HEK293 (cell line): ENCODE measurements at regions not wholly inside any gene's neighbourhood (a gene's known extent, or its start where the extent isn't known, plus 50 kb on each side); places are given as distances from the start of the nearest gene placed in this dataset.

Source experiments
- CTCF ChIA-PET: fragments of 350-600 bp; formaldehyde crosslinking; extraction: SDS; loops from one replicate; lab custom pipeline; 2021; ENCODE audit warnings: antibody characterized with exemption; lab: Yijun Ruan, JAX
- POLR2A ChIA-PET: fragments of 300-600 bp; formaldehyde crosslinking; extraction: SDS; loops from one replicate; lab custom pipeline; 2020; ENCODE audit warnings: antibody characterized with exemption, inconsistent platforms; lab: Yijun Ruan, JAX
- H3K27ac ChIP-seq: fragments of 200-500 bp; sonication (Bioruptor generic); 2 replicates; pipeline ENCODE4 v1.5.1; 2014; ENCODE audit warnings: low read depth, low read length, control low read depth, inconsistent platforms; ENCODE audit errors: extremely low read depth
- H3K36me3 ChIP-seq, 2 experiments: fragments of 200-500 bp in 1 of 2; sonication (Bioruptor generic) in 1 of 2; 1 replicate in 1 of 2; 2 replicates in 1 of 2; pipeline ENCODE4 v1.5.1; 2014 to 2017; ENCODE audit warnings: inconsistent platforms in 2 of 2, low read length in 2 of 2; ENCODE audit not compliant: control insufficient read depth in 2 of 2, insufficient read depth in 1 of 2
- H3K4me1 ChIP-seq: fragments of 200-500 bp; sonication (Bioruptor generic); 2 replicates; pipeline ENCODE4 v1.5.1; 2014; ENCODE audit warnings: mild to moderate bottlenecking, low read length, inconsistent platforms; ENCODE audit not compliant: control insufficient read depth, insufficient read depth
- H3K4me3 ChIP-seq: 2 replicates; pipeline ENCODE4 v1.5.1; 2011; ENCODE audit warnings: low read depth, mild to moderate bottlenecking, control low read depth, low read length, moderate library complexity
- H3K9me3 ChIP-seq: fragments of 200-500 bp; sonication (Bioruptor generic); 2 replicates; pipeline ENCODE4 v1.5.1; 2014; ENCODE audit warnings: low read depth, low read length, inconsistent platforms; ENCODE audit not compliant: control insufficient read depth, insufficient read depth
- GLI4 ChIP-seq: fragments of 450-650 bp; formaldehyde crosslinking; IDR thresholded peaks from 2 replicates; pipeline ENCODE4 v1.5.1; 2016; ENCODE audit warnings: missing biosample characterization, missing genetic modification characterization
- HOXC10 ChIP-seq: sonication (generic); formaldehyde crosslinking; IDR thresholded peaks from 2 replicates; pipeline ENCODE4 v1.8.1; 2023; ENCODE audit warnings: mild to moderate bottlenecking, missing genetic modification reagents
- INSM2 ChIP-seq: fragments of 450-650 bp; formaldehyde crosslinking; IDR thresholded peaks from 2 replicates; pipeline ENCODE4 v1.5.1; 2016; ENCODE audit warnings: missing biosample characterization, missing genetic modification characterization
- SP7 ChIP-seq: fragments of 450-650 bp; formaldehyde crosslinking; IDR thresholded peaks from 2 replicates; pipeline ENCODE4 v1.5.1; 2016; ENCODE audit warnings: missing biosample characterization, missing genetic modification characterization
- TSHZ1 ChIP-seq: fragments of 450-650 bp; formaldehyde crosslinking; IDR thresholded peaks from 2 replicates; pipeline ENCODE4 v1.5.1; 2016; ENCODE audit warnings: missing biosample characterization, missing genetic modification characterization, borderline replicate concordance
- ZBTB11 ChIP-seq: fragments of 450-650 bp; formaldehyde crosslinking; conservative IDR thresholded peaks from 2 replicates; pipeline ENCODE4 v1.5.1; 2016; ENCODE audit warnings: low read depth, missing biosample characterization, missing genetic modification characterization
- ZBTB7A ChIP-seq: fragments of 450-650 bp; formaldehyde crosslinking; IDR thresholded peaks from 2 replicates; pipeline ENCODE4 v1.5.1; 2016; ENCODE audit warnings: low read depth, missing biosample characterization, missing genetic modification characterization
- ZFP69B ChIP-seq: fragments of 450-650 bp; formaldehyde crosslinking; IDR thresholded peaks from 2 replicates; pipeline ENCODE4 v1.5.1; 2016; ENCODE audit warnings: missing biosample characterization, missing genetic modification characterization
- ZNF2 ChIP-seq: fragments of 450-650 bp; formaldehyde crosslinking; IDR thresholded peaks from 2 replicates; pipeline ENCODE4 v1.5.1; 2016; ENCODE audit warnings: missing biosample characterization, missing genetic modification characterization
- ZNF248 ChIP-seq: fragments of 450-650 bp; formaldehyde crosslinking; IDR thresholded peaks from 2 replicates; pipeline ENCODE4 v1.5.1; 2017; ENCODE audit warnings: missing biosample characterization, missing genetic modification characterization
- ZNF274 ChIP-seq, 2 experiments: fragments of 200-500 bp in 1 of 2; fragments of 450-650 bp in 1 of 2; sonication (Bioruptor generic) in 1 of 2; formaldehyde crosslinking in 1 of 2; IDR thresholded peaks; 2 replicates each; pipeline versions ENCODE4 v1.5.1 to v1.6.1; 2014 to 2016; ENCODE audit warnings: borderline replicate concordance in 1 of 2, inconsistent platforms in 1 of 2, low read length in 1 of 2, missing biosample characterization in 1 of 2, missing genetic modification characterization in 1 of 2
- ZNF280D ChIP-seq: fragments of 450-650 bp; formaldehyde crosslinking; IDR thresholded peaks from 2 replicates; pipeline ENCODE4 v1.5.1; 2016; ENCODE audit warnings: missing biosample characterization, missing genetic modification characterization
- ZNF423 ChIP-seq: fragments of 450-650 bp; formaldehyde crosslinking; IDR thresholded peaks from 2 replicates; pipeline ENCODE4 v1.5.1; 2016; ENCODE audit warnings: missing biosample characterization, missing genetic modification characterization
- ZNF521 ChIP-seq: fragments of 450-650 bp; formaldehyde crosslinking; IDR thresholded peaks from 2 replicates; pipeline ENCODE4 v1.5.1; 2017; ENCODE audit warnings: missing biosample characterization, mild to moderate bottlenecking, missing genetic modification characterization
- ZNF530 ChIP-seq: fragments of 450-650 bp; formaldehyde crosslinking; IDR thresholded peaks from 2 replicates; pipeline ENCODE4 v1.5.1; 2016; ENCODE audit warnings: low read depth, missing biosample characterization, missing genetic modification characterization
- ZNF624 ChIP-seq: fragments of 450-650 bp; formaldehyde crosslinking; IDR thresholded peaks from 2 replicates; pipeline ENCODE4 v1.5.1; 2017; ENCODE audit warnings: missing biosample characterization, missing genetic modification characterization
- ZNF704 ChIP-seq: fragments of 450-650 bp; formaldehyde crosslinking; IDR thresholded peaks from 2 replicates; pipeline ENCODE4 v1.5.1; 2016; ENCODE audit warnings: missing biosample characterization, missing genetic modification characterization
- ZSCAN18 ChIP-seq: fragments of 450-650 bp; formaldehyde crosslinking; IDR thresholded peaks from 2 replicates; pipeline ENCODE4 v1.5.1; 2016; ENCODE audit warnings: missing biosample characterization, missing genetic modification characterization
- ZSCAN5A ChIP-seq: fragments of 450-650 bp; formaldehyde crosslinking; IDR thresholded peaks from 2 replicates; pipeline ENCODE4 v1.5.1; 2016; ENCODE audit warnings: missing biosample characterization, missing genetic modification characterization

GRCh38 chr2:200081811-200082210 lies 126.4 kb downstream of the MAIP1 start:
- H3K27ac ChIP-seq, result no peak overlapping the region
- no peaks in the 10 kb centered on the region for H3K36me3 ChIP-seq
- no peak overlapping the region for H3K4me3 ChIP-seq
- no peak for TF ChIP-seq ZNF274 (IDR thresholded peaks at IDR 0.05; ENCODE audit: low read length)
- no peak for TF ChIP-seq ZNF274 (tag by site-specific recombination; IDR thresholded peaks at IDR 0.05; ENCODE audit: borderline replicate concordance)
- no peak for TF ChIP-seq ZNF423 (tag by site-specific recombination)
- TF ChIP-seq ZNF248, result no peak
- no peak for TF ChIP-seq ZNF521 (tag by site-specific recombination)
- TF ChIP-seq ZSCAN18, result no peak
- H3K9me3 ChIP-seq, result no peaks in the 10 kb centered on the region
- POLR2A ChIA-PET, result no interaction called here
- H3K4me1 ChIP-seq, result peaks cover 5% of the 10 kb centered on the region; the same call in 1 of the 2 replicates
- CTCF ChIA-PET, result no interaction called here

- POLR2A ChIA-PET, result no interaction called here
- H3K4me3 ChIP-seq, result no peak overlapping the region
- H3K4me1 ChIP-seq, result no peaks in the 10 kb centered on the region
- H3K9me3 ChIP-seq, result no peaks in the 10 kb centered on the region
- H3K27ac ChIP-seq, result no peak overlapping the region
- H3K36me3 ChIP-seq, result no peaks in the 10 kb centered on the region
- CTCF ChIA-PET, result no interaction called here
- TF ChIP-seq ZSCAN5A (tag by site-specific recombination), result no peak
- no peak for TF ChIP-seq ZFP69B
- no peak for TF ChIP-seq ZBTB11
- no peak for TF ChIP-seq INSM2 (tag by site-specific recombination)
- no peak for TF ChIP-seq ZNF530 (tag by site-specific recombination)
- TF ChIP-seq SP7 (tag by site-specific recombination), result no peak
- TF ChIP-seq ZNF624 (tag by site-specific recombination), result no peak
- TF ChIP-seq ZNF2, result no peak
- TF ChIP-seq ZNF280D, result no peak
- no peak for TF ChIP-seq ZBTB7A (tag by site-specific recombination)
- TF ChIP-seq GLI4, result no peak
- TF ChIP-seq ZNF704 (tag by site-specific recombination), result no peak
- no peak for TF ChIP-seq HOXC10 (CRISPR knock-in tag)
- no peak for TF ChIP-seq TSHZ1 (tag by site-specific recombination)
Observed at GRCh38 chr2:200084036-200084435, 128.7 kb downstream of the MAIP1 start.
